ENCODE measurements at regions not wholly inside any gene's neighbourhood (a gene's known extent, or its start where the extent isn't known, plus 50 kb on each side); places are given as distances from the start of the nearest gene placed in this dataset.

- TF ChIP-seq CTCF (conservative IDR thresholded peaks at IDR 0.05 in 1 of 2, IDR thresholded peaks at IDR 0.05 in 1 of 2; ENCODE audit: extremely low read depth in 1 of 2, insufficient read depth in 1 of 2, low read depth in 1 of 2, low read length in 2 of 2) (no peak), EZH2 (IDR thresholded peaks at IDR 0.05; ENCODE audit: borderline replicate concordance, low read length) (no peak)
Observed at GRCh38 chr1:87515781-87516180, 187.1 kb downstream of the LMO4 start.
